Lower lobe of right lung (tissue), 2 donors: ENCODE measurements at regions not wholly inside any gene's neighbourhood (a gene's known extent, or its start where the extent isn't known, plus 50 kb on each side); places are given as distances from the start of the nearest gene placed in this dataset.

Experiments
- ATAC-seq, 2 donors: fragments of 200-7000 bp; cut with Tn5 transposase; one replicate each; pipeline ENCODE4 v1.9.1; 2020 to 2022; ENCODE audit warnings: mild to moderate bottlenecking in 2 of 2, moderate library complexity in 2 of 2
- DNase-seq: peaks from one replicate; pipeline ENCODE4 v3.0.0-alpha.2; 2020
- H3K27ac ChIP-seq: fragments of 200-600 bp; one replicate; pipeline ENCODE4 v1.8.0; 2022
- H3K27me3 ChIP-seq: fragments of 200-600 bp; one replicate; pipeline ENCODE4 v1.8.0; 2022; ENCODE audit warnings: low read depth
- H3K36me3 ChIP-seq: fragments of 200-600 bp; one replicate; pipeline ENCODE4 v1.8.0; 2022; ENCODE audit warnings: mild to moderate bottlenecking
- H3K4me1 ChIP-seq: fragments of 200-600 bp; one replicate; pipeline ENCODE4 v1.8.0; 2022
- H3K4me3 ChIP-seq: fragments of 200-600 bp; one replicate; pipeline ENCODE4 v1.8.0; 2022; ENCODE audit warnings: mild to moderate bottlenecking
- H3K9me3 ChIP-seq: fragments of 200-600 bp; one replicate; pipeline ENCODE4 v1.8.0; 2022
- intact Hi-C: fragments of 100-400 bp; cut with DNase I; formaldehyde crosslinking; loops from one replicate; pipeline ENCODE4 v1.11.0; 2022
- TF ChIP-seq, protein P1 (sequence below): fragments of 200-600 bp; IDR thresholded peaks from one replicate; pipeline ENCODE4 v1.8.0; 2022; ENCODE audit warnings: antibody characterized with exemption, mild to moderate bottlenecking
- donor health status: DM: no; HTN: yes; CAD: no; lungs with severe emphysema.

DNA sequence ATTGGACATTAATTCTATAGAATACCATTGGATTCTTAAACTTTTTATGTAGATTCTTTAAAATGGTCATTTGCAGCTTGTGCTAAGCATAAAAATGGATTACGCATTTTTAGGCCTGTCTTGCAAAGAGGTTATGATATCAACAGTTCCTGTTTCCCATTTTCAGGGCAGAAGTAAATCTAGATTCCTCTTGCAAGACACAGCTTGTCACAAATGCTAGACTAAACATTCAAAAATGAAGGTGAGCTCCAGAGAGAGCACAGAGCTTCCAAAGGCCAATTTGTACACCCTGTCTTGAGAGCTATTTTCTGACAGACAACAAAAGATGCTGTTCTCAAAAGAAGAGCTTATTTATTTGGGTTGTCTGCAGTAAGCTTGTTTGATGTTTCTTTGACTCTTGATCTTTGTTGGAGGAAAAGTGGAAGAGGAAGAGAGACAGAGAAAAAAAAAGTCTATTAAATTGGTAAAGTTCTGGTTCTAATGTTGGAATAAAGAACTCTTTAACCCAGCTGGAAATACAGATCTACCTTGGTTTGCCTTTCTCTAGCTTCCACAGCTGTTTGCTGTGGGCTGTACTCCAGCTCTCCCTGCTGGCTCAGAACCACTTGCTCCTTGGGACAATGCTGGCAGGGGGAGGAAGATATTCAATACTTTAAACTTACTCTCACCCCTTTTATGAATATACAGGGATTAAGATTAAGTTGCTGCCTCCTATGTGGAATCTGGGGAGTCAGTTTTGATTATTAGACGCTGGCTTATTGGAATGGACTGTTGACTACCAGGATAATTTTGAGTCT lies 651.8 kb downstream of the CDH11 start:
- H3K9me3 ChIP-seq: no peaks in the 10 kb centered on the region
- no peak overlapping the region for H3K27ac ChIP-seq
- ATAC-seq (no peak), DNase-seq (no peak)
- no peaks in the 10 kb centered on the region for H3K27me3 ChIP-seq
- TF ChIP-seq, protein P1, sequence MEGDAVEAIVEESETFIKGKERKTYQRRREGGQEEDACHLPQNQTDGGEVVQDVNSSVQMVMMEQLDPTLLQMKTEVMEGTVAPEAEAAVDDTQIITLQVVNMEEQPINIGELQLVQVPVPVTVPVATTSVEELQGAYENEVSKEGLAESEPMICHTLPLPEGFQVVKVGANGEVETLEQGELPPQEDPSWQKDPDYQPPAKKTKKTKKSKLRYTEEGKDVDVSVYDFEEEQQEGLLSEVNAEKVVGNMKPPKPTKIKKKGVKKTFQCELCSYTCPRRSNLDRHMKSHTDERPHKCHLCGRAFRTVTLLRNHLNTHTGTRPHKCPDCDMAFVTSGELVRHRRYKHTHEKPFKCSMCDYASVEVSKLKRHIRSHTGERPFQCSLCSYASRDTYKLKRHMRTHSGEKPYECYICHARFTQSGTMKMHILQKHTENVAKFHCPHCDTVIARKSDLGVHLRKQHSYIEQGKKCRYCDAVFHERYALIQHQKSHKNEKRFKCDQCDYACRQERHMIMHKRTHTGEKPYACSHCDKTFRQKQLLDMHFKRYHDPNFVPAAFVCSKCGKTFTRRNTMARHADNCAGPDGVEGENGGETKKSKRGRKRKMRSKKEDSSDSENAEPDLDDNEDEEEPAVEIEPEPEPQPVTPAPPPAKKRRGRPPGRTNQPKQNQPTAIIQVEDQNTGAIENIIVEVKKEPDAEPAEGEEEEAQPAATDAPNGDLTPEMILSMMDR: no peak
- H3K36me3 ChIP-seq: no peaks in the 10 kb centered on the region
- H3K4me3 ChIP-seq: no peak overlapping the region
- intact Hi-C loops: no loop called here
- no peaks in the 10 kb centered on the region for H3K4me1 ChIP-seq

DNA sequence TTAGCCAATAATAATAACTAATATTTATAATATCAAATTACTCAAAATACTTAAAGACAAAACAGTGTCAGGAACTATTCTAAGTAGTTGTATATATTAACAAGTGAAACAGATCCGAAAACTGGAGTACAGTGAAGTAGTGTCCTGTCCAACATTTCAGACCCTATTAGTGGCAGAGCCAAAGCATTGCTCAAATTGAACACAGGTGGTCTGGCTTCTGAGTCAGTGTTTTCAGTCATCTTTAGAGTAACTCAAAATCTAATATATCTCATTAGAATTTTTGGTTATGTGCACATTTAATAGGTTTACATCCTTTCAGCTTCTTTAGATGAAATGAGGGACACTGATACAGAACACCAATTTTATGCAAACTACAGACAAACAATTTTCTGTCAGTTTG lies 652.5 kb downstream of the CDH11 start:
- intact Hi-C loops: no loop called here
- Histone ChIP-seq H3K4me1 (no peaks in the 10 kb centered on the region), H3K27me3 (no peaks in the 10 kb centered on the region), H3K9me3 (no peaks in the 10 kb centered on the region), H3K27ac (no peak overlapping the region), H3K36me3 (no peaks in the 10 kb centered on the region), H3K4me3 (no peak overlapping the region)
- TF ChIP-seq, protein P1: no peak
- ATAC-seq: no peak
- DNase-seq: no peak

DNA sequence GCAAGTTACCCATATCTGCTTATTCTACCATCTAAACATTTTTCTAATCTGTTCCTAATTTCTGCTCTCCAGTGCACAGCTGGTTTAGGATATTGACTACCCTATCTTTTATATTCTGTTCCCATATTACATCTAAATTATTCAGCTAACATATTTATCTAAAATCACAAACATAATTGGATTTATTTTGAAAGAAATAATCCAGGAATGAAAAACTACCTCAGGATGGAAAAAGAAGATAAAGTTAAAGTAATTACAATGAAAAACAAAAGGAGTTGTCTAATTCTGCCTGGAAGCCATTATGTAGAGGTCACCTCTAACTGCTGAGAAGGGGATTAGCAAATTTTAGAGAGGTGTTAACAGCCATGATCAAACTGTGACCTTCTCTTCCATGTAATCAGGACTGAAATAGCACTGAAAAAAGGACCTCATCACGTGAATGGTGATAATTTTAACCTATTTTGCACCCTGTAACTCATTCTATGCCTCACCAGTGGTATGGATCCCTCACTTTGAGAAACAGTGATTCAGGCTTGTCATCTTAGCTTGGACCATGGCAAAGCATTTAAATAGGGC lies 653.3 kb downstream of the CDH11 start:
- ATAC-seq (no peak), DNase-seq (no peak)
- intact Hi-C loops: no loop called here
- Histone ChIP-seq H3K4me1 (no peaks in the 10 kb centered on the region), H3K27ac (no peak overlapping the region), H3K27me3 (no peaks in the 10 kb centered on the region), H3K36me3 (no peaks in the 10 kb centered on the region), H3K9me3 (no peaks in the 10 kb centered on the region), H3K4me3 (no peak overlapping the region)
- TF ChIP-seq, protein P1: no peak

DNA sequence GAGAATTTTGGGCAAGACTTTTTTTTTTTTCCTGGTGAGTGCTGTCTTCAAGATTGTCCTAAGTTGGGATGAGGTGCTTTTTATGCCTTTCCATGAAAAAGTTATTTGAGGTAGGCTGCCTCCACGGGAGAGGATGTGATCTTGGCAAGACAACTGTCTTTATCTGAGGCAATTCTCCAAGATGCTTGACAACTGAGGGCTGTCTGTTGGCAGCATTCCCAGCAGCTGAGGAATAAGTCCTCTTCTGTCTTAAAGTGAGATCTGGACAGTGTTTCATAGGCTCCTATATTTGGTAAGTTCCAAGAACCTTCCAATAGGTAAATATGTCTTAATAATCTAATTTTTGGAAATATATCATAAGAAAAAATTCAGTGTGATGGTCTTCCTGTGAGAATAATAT lies 662.0 kb downstream of the CDH11 start:
- no peak overlapping the region for H3K27ac ChIP-seq
- ATAC-seq (no peak), DNase-seq (no peak)
- H3K9me3 ChIP-seq: no peaks in the 10 kb centered on the region
- H3K4me3 ChIP-seq: no peak overlapping the region
- H3K4me1 ChIP-seq: no peaks in the 10 kb centered on the region
- H3K27me3 ChIP-seq: no peaks in the 10 kb centered on the region
- intact Hi-C loops: no loop called here
- TF ChIP-seq, protein P1: no peak
- H3K36me3 ChIP-seq: no peaks in the 10 kb centered on the region

DNA sequence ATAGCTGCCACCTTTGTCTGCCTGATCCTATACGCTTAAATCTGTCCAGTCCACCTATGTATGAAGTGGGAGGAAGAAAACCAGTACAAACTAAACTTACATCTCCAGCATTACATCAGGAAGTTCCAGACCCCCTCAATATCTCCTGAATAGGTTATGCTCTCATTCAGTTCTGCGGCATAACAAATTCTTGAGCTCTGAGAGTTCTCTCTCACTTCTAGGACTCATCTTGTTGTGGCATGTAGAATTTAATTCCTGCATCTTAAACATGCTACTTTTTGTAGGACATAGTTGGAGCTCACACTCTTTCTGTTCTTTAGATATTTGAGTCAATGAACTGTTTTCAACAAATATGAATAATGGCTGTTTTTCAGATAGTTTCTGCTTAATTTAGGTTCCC lies 662.5 kb downstream of the CDH11 start:
- Histone ChIP-seq H3K4me1 (no peaks in the 10 kb centered on the region), H3K27ac (no peak overlapping the region), H3K4me3 (no peak overlapping the region), H3K36me3 (no peaks in the 10 kb centered on the region), H3K27me3 (no peaks in the 10 kb centered on the region), H3K9me3 (no peaks in the 10 kb centered on the region)
- intact Hi-C loops: no loop called here
- ATAC-seq (no peak), DNase-seq (no peak)
- TF ChIP-seq, protein P1: no peak
